SKM-1 treated with dmso at 0.1 percent for 144 hours (cell line): ENCODE measurements at regions not wholly inside any gene's neighbourhood (a gene's known extent, or its start where the extent isn't known, plus 50 kb on each side); places are given as distances from the start of the nearest gene placed in this dataset.
"Not testable (repeated sequence)": the region's sequence is repeated elsewhere in the genome, so short reads cannot be mapped to it uniquely, and the experiment has no call there.

Source experiments
- DNase-seq: peaks from one replicate; lab custom pipeline; 2025; ENCODE audit not compliant: unreplicated experiment; lab: John Stamatoyannopoulos, UW

DNA sequence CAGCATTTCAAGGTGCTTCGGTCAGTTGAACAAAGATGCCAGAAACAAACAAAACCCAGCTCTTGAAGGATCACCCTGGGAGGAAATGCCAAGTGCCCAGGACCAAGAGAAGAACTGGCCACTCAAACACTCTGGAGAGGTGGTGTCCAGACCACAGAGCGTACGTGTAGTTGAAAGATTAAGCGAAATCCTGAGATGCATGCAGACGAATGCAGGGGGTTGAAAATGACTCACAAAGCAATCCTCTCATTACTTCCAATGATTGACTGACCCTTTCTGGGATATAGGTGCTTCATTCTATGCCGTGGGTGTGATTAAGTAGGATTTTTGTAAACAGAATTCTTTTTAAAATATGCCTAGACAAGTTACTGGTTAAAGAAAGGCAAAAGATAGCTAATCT, 71.5 kb upstream of the ATXN1 start:
- DNase-seq: no peak

DNA sequence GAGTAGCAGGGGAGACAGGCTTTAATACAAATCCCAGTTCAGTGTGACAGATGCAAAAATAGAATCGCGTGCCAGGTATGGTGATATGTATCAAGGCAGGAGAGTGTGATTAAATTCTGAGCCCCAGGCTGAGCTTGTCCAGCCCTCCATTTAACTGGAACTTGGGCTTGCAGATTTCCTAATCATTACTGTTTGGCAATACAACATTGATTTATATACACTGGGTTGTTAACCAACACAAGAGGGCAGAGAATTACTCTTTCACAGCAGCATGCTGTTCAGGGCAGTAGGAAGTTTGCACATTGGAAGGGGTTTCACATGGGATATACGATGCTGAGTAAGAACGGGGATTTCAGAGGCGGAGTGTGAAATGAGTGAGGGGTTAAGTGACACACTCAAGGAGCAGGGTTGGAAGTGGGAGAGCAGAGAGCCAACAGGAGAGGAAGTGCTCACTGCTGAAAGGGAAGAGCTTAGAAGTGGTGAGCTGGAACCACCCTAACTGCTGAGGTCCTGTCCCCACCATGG, 70.8 kb upstream of the ATXN1 start:
- DNase-seq: no peak

DNA sequence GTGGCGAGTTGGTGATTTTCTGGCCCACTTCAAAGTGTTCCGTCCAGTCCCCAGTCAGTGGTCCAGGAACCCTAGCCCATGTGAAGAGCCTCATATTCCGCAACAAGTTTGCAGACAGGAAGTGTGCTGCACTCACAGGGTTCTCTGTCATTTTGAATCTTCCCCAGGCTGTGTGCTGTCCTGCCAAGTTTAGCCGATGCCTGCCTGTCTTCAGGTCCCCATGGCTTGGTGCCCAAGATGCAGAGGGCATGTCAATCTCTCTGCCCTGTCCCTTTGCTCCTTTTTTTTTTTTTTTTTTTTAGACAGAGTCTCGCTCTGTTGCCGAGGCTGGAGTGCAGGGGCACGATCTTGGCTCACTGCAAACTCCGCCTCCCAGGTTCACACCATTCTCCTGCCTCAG, 69.9 kb upstream of the ATXN1 start:
- no peak for DNase-seq

DNA sequence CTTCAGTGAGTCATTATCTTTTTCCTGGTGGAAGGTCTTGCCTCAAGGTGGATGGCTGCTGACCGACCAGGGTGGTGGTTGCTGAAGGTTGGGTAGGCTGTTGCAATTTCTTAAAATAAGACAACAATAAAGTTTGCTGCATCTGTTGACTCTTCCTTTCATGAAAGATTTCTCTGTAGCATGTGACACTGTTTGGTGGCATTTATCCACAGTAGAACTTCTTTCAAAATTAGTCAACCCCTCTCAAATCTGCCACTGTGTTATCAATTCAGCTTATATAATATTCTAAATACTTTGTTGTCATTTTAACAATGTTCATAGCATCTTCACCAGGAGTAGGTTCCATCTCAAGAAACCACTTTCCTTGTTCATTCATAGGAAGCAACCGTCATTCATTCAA, 66.8 kb upstream of the ATXN1 start:
- no peak for DNase-seq

DNA sequence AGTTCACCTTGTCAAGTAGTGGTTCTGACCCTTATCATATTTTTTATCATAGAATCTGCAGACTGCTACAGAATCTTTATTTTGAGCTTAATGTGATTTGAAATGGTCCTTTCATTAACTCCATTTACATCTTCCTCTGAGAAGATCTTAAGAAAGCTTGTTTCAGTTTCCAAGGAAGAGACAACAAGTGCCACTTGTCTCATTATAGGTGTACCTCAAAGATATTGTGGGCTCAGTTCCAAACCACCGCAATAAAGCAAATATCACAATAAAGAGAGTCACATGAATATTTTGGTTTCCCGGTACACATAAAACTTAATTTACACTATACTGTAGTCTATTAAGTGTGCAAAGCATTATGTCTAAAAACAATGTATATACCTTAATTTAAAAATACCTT, 66.4 kb upstream of the ATXN1 start:
- no peak for DNase-seq

DNA sequence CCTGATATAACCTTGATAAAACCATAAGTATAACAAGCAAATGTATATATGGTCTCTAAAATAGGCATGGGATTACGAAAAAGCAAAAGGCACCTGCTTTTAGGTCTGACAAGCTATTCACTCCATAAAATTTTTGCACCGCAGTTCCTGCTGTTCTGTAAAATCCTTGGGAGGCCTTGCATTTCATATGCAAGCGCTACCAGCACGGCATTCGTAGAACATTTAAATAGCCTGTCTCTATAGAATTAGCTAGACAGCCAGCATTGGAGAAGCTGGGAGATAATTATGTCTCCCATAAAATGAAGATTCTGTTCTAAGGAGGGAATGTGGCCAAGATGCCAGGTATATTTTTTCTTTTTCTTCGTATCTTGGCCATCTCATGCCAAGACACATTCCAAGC, 64.5 kb upstream of the ATXN1 start:
- DNase-seq: no peak

DNA sequence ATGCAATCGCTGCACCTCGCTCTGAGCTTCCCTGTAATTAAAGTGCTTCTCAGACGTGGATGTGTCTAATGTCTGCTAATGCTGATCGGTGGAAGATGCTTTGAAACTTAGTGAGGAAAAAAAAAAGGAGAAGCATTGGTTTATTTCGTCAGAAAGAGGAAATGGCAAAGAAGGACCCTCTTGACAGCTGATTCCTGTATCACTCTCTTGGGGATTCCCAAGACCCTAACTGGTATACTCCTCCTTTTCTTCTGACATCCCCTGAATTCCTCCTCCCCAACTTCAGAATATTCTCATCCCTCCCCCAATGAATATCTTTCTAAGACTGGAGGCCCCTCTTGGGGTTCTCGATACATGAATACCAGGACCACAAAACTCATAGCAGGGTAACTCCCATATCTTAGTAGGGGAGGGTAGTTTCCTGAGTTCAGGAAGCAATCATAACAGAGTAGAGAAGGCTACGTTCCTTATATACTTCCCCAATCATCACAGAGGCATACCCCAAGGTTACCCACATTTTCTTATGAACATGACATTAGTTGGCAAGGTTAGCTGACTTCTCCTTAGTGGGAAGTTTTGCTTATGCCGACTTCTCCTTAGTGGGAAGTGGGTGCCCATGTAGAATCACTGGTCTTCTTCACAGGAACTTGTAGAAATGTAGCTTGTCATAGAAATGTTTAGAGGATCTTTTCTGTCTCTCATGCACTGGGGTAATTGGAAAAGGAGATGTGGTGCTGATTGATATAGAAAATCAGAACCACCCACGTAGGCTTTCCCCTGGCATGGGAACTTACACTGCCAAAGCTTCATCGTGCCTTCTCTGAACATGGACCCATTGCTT, 63.8 kb upstream of the ATXN1 start:
- peak; percentile 52 for DNase-seq

DNA sequence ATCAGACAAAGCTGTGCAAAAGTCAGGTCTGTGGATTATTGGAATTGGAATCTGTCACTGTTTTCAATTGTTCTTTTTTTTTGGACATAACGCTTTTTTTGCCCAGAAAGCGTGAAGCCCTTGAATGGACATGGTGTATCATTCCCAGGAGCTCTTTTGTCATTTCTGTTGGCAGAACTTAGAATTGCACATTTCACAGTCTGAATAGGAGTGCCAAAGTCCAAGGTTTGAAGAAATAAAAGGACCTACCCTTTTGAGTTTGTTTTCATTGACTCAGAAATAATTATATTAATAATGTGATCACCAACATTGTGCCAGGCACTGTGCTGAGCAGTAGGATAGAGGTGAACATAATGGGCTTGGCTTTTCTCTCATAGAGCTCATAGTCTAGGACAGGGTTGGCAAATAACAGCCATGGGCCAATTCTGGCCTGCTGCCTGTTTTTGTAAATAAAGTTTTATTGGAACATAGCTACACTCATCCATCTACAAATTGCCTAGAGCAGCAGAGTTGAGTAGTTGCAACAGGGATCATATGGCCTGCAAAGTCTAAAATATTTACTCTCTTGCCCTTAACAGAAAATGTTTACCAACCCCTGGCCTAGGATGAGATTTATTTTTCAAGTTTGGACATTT, 62.6 kb upstream of the ATXN1 start:
- DNase-seq: no peak

DNA sequence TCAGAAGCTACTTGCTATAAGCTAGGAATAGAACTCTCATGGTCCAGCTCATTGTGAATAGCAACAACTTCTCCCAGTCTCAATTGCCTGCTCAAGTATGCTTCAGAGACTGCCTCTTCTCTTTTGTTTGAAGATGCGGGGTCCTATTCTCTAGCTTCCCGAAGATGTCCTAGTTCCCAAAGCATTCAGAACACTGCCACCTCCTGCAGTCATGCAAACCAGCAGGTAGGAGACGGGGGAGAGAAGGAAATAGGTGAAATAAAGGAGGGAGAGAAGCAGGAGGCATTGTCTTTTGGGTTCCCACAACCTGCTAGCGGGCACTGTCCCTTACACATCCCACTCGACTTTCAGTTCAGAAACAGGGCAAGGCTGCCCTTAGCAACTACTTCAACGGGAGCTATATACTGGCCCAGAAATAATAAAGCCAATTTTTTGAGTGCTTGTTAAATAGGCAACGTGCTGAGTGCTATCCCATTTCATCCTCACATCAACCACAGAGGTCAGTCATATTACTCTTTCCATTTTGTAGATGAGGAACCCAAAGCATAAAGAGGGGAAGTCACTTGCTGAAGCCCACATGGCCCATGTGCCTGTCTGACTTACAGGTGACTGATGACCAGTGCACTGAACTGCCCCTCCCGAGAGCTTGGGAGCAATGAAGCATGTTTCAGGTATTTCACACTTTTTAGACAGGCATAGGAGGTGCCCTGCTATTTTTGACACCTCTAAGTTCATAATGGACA, 61.9 kb upstream of the ATXN1 start:
- no peak for DNase-seq

DNA sequence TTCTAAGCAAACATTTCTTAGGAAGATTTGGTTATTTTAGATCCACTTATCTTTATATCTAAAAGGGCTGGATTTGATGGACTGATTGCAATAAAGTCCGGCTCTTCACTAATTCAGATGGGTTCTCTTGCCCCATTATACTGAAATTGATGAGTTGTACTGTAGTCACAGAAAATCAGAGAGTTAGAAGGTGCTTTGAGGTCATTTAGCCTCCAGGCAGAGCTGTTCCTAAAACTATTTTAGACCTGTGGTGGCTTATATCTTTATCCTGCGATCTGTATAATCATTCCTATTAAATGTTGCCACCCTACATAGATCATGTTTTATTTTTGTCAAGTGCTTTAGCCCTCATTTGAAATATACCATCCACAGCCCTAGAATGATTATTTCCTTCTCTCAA, 61.3 kb upstream of the ATXN1 start:
- no peak for DNase-seq

DNA sequence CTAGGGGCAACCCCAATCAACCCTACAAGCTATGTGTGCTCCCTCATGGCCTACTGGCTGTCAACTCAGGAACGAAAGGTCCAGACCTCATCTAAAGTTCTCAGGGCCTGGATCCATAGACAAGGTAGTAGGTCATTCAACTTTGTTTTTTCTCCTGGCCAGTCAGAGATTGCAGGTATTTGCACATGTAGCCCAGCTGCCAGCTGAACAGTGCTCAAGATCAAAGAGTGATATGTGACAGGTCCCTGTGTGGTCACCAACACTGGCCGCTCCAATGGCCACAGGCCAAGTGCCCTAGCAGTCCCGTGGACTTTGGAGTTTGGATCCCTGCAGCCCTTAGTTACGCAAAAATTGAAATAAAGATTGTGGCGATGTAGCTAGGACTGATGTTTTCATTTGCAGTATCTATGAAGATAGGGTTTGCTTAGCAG, 60.6 kb upstream of the ATXN1 start:
- DNase-seq: no peak

DNA sequence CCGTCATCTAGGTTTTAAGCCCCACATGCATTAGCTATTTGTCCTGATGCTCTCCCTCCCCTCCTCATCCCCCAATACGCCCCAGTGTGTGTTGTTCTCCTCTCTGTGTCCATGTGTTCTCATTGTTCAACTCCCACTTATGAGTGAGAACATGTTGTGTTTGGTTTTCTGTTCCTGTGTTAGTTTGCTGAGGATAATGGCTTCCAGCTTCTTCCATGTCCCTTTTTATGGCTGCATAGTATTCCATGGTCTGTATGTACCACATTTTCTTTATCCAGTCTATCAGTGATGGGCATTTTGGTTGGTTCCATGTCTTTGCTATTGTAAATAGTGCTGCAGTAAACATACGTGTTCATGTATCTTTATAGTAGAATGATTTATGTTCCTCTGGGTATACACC, 59.0 kb upstream of the ATXN1 start:
- not testable (repeated sequence) for DNase-seq

DNA sequence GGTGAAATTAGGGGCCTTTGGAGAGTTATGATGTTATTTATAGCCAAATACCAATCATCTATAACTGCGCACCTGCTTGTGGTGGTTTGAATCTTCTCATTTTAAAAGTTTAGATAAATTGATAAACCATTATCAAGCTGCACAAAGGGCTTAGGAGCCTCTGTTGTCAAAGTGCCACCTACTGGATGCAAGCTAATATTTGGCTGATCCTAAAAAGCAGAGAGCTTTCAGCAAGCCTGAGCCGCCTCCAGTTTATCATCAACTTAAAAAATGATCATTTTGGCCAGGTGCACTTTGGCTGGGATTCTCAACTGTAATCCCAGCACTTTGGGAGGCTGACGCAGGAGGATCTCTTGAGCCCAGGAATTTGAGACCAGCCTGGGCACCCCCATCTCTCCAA, 58.5 kb upstream of the ATXN1 start:
- no peak for DNase-seq

DNA sequence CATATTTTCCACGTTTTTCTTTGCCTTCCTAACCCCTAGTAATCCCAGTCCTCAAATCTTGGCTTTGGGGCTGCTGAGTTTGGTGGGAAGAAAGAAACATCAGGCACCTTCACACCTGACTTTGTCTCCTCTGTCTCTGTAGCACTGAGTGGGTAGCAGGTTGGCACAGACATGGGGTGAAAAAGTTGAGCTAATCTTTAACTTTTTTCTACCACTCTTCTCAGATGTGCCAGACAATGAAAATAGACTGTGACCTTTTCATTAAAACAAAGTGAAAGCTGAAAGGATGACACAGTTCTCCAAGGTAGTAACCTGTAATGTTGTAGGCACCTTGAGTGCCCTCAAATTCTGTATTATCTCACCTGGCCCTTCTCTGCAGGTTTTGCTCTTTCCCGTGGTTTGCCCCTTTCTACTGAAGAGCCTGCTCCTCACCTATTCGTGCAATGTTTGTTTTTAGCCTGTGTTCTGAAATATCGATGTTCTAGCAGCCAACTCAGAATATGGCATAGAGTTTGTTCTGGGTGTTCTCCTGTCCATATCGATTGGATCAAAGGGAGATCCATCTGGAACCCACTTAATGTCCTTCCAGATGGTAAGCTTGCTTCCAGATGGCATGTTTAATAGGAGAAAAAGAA, 57.8 kb upstream of the ATXN1 start:
- no peak for DNase-seq

DNA sequence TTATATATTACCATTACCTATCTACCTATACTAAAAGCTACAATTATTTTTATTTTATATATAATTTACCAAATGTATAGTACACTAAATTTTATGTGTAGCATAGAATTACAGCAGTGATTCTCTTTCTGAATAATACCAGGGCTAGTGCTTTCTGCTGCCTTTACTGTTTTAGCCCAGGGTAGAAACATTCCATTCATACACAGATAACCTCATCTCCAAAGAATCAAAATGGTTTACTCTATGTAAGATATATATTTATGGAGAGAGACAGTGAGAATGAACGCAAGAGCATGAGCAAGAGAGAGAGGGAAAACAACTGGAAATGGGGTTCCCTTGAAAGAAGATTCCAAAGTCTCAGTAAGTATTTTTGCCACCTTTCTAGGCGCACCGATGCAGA, 56.3 kb upstream of the ATXN1 start:
- no peak for DNase-seq

DNA sequence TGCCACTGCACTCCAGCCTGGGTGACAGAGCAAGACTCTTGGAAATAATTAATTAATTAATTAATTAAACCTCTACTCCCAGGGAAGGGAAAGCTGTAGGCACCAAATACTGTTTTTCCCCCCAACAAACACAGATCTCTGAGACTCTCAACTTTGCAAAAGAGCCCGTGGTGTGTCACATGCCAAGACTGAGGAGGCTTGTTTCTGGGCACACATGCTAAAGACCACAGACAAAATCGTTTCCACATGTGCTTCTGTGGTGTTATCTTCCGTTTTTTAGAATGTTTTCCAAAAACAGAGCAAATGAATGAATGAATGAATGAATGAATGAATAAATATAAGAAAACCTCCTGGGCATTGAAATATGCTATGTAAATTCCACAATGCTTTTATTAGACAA, 55.6 kb upstream of the ATXN1 start:
- no peak for DNase-seq

DNA sequence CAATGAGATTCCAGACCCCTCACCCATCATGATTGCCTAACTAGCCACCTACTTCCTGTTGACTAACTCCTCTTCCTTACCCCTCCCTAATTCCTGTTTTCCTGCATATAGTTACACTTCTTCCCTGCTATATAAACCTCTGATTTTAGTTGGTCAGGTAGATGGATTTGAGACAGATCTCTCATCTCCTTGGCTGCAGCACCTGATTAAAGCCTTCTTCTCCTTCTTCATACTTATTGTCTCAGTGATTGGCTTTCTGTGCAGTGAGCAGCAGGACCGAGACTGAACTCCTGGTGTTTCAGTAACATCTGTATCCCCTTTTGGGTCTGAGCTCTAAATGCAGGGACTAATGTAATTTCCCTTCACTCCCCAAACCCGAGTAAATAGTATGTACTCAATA, 51.7 kb upstream of the ATXN1 start:
- no peak for DNase-seq

DNA sequence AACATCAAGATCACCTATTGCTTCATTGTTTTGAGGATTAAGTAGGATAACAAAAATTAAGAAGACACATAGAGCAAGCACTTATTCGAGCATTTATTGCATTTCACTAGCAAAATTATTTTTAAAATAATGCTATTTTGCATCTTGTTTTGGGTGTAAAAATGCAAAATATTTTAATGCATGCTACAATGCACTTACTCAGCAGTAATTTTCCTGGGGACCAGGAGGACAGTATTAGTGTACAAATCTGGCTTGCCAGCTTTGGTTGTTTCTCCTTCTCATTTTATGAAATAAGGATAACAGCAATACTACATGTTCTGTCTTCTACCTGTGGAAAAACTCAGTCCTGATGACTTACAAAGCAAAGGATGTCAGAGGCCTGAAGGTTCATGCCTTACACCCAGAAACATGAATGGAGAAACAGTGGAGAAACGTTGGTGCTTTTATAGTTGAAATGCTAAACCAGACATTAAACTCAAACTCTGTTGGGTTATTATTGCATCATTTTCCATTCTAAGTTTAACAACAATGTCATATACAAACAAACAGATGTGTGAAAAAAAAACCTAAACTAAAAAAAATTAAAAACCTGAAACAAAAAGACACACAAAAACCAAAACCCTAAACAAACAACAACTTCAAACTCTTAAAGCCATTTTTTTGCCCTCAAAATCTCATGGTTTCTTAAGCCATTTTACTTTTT, 50.2 kb upstream of the ATXN1 start:
- DNase-seq: no peak
